Activated effector memory CD4-positive, alpha-beta T cell treated with Interleukin-2 at 50 U/mL for 16 hours (primary cell): ENCODE measurements at regions not wholly inside any gene's neighbourhood (a gene's known extent, or its start where the extent isn't known, plus 50 kb on each side); places are given as distances from the start of the nearest gene placed in this dataset.

ENCODE experiments used
- DNase-seq: peaks from one replicate; pipeline ENCODE4 v3.0.0-alpha.2; 2020

GRCh38 chr14:84657911-84658310, 872.0 kb upstream of the FLRT2 start:
- no peak for DNase-seq

DNA sequence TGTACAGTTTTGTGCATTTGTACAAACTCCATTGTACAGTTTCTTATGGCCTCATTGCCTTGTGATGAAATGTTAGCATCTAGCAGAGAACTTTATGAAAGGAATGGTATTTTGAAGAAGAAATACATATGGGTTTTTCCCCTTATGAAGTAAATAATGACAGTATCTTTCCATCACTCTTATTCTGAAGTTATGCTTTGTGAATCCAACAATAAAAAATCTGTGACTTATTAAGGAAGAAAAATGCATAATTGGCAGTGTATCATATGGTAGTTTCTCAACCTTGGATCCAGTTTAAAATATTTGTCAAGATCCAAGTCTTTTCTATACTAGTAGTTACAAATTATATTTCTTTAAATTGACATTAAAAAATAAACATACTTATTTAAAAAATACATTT, 859.1 kb upstream of the FLRT2 start:
- no peak for DNase-seq

GRCh38 chr14:84671776-84672175, 858.2 kb upstream of the FLRT2 start:
- no peak for DNase-seq

DNA sequence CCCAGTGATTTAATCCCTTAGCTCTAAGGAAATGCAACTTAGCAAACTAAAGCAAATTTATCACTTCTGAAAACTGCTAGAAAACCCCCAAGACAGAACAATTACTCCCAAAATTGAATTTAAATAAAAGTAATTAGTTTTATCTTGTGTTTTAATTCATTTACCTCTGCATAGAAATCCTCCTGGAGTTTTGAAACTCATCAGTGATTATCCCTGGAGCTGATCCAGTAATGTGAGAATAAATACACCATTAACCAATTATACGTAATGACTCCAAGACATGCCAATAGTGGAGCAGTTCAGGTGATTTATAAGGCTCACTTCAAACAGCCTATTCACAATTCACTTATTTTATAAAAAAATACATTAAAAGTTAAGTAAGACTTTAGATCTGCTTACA, 855.3 kb upstream of the FLRT2 start:
- DNase-seq: no peak

DNA sequence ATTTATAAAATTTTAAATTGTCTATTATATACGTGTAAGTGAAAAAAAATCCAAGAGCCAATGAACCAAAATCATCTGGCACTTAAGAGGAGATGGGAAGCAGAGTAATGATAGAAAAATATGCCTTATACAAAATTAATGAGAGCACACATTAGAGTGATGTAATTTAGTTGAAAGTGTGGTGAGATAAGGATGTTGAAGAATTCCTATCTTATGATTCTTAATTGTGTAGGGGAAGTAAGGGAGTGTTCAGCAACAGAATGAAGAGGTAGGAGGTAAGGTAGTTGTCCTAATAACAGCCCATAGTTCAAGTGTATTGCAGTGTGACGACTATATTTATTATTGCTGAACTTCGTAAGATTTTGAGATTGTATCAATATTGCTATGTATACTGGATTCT, 843.4 kb upstream of the FLRT2 start:
- DNase-seq: no peak

DNA sequence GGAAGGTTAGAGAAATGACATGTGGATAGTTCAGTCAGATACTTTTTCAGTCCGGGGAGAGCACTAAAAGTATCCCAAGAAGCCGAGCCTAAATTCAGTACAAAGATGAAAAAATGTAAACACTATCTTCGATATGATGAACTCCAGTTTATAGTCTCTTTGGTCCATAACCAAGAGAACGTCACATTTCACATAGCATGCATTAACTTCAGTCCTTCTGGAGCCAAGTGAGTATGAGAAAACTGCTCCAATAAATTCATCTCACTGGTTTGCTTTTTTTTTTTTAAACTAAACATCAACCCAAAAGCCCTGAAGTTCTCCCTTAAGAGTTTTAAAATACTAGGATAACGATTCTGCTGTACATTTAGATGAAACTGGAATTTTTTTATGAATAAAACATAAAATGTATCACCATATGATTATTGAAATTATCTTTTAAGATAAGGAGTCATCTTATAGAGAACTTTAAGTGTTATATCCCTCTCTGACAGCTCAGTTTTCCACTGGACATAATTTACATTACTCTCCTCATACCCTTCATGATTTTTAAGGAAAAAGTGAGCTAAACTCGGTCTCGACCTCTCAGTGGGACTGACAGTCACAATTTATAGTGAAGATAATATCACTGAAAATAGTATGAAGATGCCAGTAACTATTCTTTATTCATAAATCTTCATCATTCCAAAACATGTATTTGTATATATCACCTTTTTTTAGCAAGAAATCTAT, 841.5 kb upstream of the FLRT2 start:
- no peak for DNase-seq

DNA sequence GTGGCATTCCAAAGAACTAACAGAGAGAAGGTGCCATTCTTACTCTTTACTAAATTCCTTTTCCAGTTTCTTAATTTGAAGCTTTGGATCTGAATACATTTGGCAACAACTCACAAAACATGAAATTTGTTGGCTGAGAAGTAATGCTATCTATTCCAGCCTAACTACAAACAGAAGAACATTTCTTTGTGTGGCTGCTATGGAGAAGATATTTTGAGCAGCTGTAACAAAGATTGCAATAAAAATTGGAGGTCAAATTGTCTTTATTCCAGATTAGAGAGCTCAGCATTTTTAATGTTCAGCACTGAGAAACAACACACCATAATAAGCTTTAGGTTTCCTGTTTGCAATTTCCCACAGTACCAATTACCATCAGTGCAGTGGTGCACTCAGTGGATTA, 835.8 kb upstream of the FLRT2 start:
- no peak for DNase-seq

- no peak for DNase-seq
These were observed 825.3 kb upstream of the FLRT2 start for GRCh38 chr14:84704601-84705000.

DNA sequence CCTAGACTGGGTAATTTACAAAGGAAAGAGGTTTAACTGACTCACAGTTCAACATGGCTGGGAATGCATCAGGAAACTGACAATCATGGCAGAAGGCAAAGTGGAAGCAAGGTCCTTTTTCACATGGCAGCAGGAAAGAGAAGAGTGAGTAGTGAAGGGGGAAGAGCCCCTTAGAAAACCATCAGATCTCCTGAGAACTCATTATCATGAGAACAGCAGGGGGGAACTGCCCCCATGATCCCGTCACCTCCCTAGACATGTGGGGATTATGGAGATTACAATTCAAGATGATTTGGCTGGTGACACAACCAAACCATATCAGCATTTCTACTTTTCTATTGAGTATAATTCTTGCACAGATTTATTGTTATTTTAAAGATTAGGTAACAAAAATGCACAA, 822.1 kb upstream of the FLRT2 start:
- no peak for DNase-seq

DNA sequence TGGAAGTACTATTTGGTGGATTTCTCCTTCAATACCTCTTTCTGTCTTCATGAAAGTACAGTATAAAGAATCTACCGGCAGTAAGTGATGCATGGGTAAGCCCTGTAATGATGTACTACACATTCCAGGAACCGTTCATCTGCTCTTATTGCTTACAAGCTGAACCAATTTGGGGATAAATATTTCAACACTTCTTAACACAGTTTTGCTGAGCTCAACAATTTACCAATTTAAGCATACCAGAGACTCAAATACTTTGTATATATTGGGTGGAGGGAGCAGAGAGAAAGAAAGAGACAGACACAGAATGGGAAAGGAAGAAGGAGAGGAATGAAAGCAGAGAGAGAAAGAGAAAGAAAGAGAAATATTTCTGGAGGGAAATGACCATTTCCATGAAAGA, 821.1 kb upstream of the FLRT2 start:
- no peak for DNase-seq

DNA sequence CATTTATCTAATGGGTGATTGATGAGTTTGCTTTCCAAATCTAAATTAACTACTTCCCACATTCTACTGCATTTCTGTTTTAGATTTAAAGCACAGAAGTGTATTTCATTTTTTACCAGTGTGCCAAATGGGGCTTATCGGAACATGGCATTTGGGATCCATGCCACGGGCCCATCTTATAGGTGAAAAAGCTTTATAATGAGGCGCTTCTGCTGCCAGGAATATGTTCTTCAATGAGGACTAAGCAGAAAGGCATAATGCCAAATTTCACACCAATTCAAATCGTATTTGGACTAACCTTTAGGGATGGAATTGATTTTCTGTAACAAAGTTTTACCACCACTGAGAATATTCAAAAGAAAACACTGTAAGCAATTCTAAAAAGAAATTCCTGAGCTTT, 803.5 kb upstream of the FLRT2 start:
- DNase-seq: no peak

- DNase-seq: no peak
These were observed 780.6 kb upstream of the FLRT2 start for GRCh38 chr14:84749191-84749955.

- DNase-seq: no peak
These were observed 779.7 kb upstream of the FLRT2 start for GRCh38 chr14:84750284-84750683.

- DNase-seq: no peak
These were observed 779.0 kb upstream of the FLRT2 start for GRCh38 chr14:84750763-84751554.

DNA sequence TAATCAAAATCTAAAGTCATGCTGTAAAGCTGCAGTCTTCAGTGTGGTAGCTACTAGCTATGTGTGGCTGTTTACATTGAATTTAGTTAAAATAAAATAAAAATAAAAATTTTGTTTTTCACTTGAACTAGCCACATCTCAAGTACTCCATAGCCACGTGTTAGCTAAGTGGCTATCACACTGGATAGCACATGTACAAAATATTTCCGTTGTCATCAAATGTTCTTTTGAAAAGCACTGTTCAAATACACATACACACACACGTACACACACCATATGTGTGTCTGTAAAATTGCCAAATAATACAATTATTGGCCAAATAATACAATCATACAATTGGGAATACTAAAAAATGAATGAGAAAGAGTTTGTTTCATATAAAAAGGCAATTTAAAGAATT, 778.2 kb upstream of the FLRT2 start:
- no peak for DNase-seq

DNA sequence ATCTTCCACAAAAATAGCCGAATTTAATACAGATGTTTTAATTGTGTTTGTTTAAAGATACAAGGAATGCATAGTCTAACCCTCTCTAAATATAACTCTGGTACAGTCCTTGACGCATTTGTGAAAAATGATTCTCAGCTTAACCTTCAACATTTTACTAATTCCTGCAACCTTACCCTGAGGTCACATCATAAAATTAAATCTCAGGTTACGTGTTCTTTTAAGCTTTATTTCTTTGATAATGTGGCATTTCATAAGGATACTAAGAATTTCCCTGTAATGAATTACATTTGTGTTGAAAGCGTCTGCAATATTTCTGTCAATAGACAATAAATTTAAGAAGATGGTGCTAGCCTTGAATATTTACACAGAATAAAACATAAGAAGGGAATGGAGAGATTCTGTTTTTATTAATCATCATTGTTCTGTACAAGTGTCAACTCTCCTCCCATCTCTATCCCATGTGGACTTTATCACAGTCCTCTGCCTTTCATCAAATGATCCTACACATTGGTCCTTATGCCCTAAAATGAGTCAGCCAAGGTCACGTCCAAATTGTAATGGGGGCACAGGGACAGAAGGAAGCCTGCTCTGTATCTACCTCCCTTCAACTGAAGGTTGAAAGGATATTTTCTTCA, 769.3 kb upstream of the FLRT2 start:
- DNase-seq: no peak

DNA sequence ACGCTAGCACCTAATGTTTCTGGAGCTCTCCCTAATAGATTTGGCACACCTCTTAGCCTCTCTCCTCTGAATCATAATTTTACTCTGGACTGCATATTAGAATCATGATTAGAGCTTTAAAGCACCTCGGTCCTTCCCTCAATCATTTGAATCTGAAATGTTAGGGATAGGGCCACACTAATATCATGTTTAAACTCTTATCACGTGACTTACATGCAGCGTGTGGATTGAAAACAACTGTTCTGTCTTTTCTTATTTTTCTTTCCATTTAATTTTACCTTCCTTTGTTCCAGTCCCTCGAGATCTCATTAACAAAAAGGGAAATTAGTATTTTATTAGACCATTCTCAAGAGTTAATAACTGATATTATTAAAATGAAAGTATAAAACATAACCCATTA, 762.5 kb upstream of the FLRT2 start:
- DNase-seq: no peak

GRCh38 chr14:84770030-84770429, 759.9 kb upstream of the FLRT2 start:
- DNase-seq: no peak

DNA sequence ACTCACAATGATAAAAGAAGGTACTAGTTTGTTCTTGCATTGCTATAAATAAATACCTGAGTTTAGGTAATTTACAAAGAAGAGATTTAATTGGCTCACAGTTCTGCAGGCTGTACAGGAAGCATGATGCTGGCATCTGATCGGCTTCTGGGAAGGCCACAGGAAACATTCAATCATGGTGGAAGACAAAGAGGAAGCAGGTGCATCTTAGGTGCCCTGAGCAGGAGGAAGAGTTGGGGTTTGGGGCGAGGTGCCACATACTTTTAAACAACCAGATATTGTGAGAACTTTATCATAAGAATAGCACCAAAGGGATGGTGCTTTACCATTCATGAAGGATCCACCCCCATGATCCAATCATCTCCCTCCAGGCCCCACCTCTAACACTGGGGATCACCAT, 752.6 kb upstream of the FLRT2 start:
- no peak for DNase-seq

DNA sequence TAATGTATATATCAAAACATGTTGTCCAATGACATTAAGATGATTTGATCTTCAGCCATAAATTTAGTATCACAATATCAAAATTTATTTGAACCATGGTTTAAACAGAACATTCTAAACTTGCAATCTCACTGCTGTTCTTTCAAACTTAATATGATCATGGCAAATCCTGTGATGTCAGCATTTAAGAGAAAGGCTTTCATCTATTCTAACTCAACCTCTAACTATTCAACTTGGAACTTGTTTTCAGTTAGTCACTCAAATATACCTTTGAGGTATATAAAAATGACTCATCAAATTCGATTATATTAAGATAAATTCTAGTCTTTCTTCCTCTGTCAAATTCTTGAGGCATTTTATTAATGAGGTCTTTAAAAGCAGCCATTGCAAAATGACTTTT, 747.0 kb upstream of the FLRT2 start:
- DNase-seq: no peak

DNA sequence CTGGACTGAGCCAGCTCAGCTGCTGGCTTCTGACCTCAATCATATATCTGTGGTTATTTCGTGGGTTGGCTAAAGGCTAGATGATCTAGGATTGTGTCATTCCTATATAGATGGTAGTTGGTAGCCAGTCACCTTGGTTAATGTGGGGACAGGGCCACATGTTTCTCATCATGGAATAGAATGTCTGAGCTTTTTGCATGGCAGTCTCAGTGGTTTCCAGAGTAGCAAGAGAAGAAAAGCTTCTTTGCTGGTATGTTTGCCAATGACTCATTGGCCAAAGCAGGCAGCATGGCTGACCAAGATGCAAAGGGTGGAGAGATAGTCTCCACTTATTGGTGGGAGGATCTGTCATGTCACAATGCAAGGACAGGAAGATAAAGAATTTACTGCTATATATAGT, 746.4 kb upstream of the FLRT2 start:
- DNase-seq: no peak

- no peak for DNase-seq
These were observed 743.9 kb upstream of the FLRT2 start for GRCh38 chr14:84785996-84786395.

GRCh38 chr14:84789012-84789411, 740.9 kb upstream of the FLRT2 start:
- no peak for DNase-seq
